Lung (tissue), 11 donors: ENCODE measurements at regions not wholly inside any gene's neighbourhood (a gene's known extent, or its start where the extent isn't known, plus 50 kb on each side); places are given as distances from the start of the nearest gene placed in this dataset.

Source experiments
- ATAC-seq: fragments of 200-7000 bp; cut with Tn5 transposase; one replicate; pipeline ENCODE4 v1.9.1; 2020; ENCODE audit warnings: moderate number of reproducible peaks; ENCODE audit not compliant: insufficient read depth, low FRiP score
- DNase-seq, 3 donors: peaks; one replicate each; pipeline ENCODE4 v3.0.0-alpha.2; 2013 to 2017
- H3K27ac ChIP-seq, 2 donors: one replicate each; pipeline ENCODE4 v1.5.1; 2013; ENCODE audit warnings: mild to moderate bottlenecking in 2 of 2, moderate library complexity in 2 of 2, control low read depth in 1 of 2, inconsistent platforms in 1 of 2, low read depth in 1 of 2, low read length in 1 of 2
- H3K27me3 ChIP-seq, 3 donors: one replicate each; pipeline ENCODE4 v1.5.1; 2013; ENCODE audit warnings: low read length in 2 of 3; ENCODE audit not compliant: control insufficient read depth in 3 of 3, insufficient read depth in 3 of 3
- H3K36me3 ChIP-seq, 4 donors: one replicate each; pipeline ENCODE4 v1.5.1; 2013; ENCODE audit warnings: low read length in 4 of 4, mild to moderate bottlenecking in 1 of 4, moderate library complexity in 1 of 4; ENCODE audit not compliant: control insufficient read depth in 4 of 4, insufficient read depth in 4 of 4
- H3K4me1 ChIP-seq, 5 donors: one replicate each; pipeline ENCODE4 v1.5.1; 2013; ENCODE audit warnings: low read length in 5 of 5, mild to moderate bottlenecking in 2 of 5, moderate library complexity in 1 of 5; ENCODE audit not compliant: control insufficient read depth in 5 of 5, insufficient read depth in 5 of 5
- H3K4me3 ChIP-seq: one replicate; pipeline ENCODE4 v1.5.1; 2013; ENCODE audit warnings: mild to moderate bottlenecking, control low read depth, moderate library complexity
- H3K9ac ChIP-seq, 2 donors: one replicate each; pipeline ENCODE4 v1.5.1; 2013; ENCODE audit warnings: low read length in 2 of 2, control low read depth in 1 of 2; ENCODE audit not compliant: insufficient read depth in 1 of 2
- H3K9me3 ChIP-seq, 4 donors: one replicate each; pipeline ENCODE4 v1.5.1; 2013; ENCODE audit warnings: low read length in 3 of 4, mild to moderate bottlenecking in 1 of 4, moderate library complexity in 1 of 4; ENCODE audit not compliant: control insufficient read depth in 4 of 4, insufficient read depth in 3 of 4
- WGBS, 2 donors: extraction: QIAGEN DNeasy Blood & Tissue Kit; methylation state at CpG; one replicate each; pipeline ENCODE4 v1.1.7; 2013; 5-methylcytosine and 5-hydroxymethylcytosine counted together
- TF ChIP-seq, protein P1 (sequence below): IDR thresholded peaks from 2 replicates; pipeline ENCODE4 v1.5.1; 2012; ENCODE audit warnings: mild to moderate bottlenecking; ENCODE audit errors: control extremely low read depth, extremely low read depth
- donor health status: control.
- donor health status: control.
- donor health status: Bipolar disorder and iron deficiency.
- donor health status: healthy.
- donor health status: DM: yes; HTN: yes; CAD: no.

DNA sequence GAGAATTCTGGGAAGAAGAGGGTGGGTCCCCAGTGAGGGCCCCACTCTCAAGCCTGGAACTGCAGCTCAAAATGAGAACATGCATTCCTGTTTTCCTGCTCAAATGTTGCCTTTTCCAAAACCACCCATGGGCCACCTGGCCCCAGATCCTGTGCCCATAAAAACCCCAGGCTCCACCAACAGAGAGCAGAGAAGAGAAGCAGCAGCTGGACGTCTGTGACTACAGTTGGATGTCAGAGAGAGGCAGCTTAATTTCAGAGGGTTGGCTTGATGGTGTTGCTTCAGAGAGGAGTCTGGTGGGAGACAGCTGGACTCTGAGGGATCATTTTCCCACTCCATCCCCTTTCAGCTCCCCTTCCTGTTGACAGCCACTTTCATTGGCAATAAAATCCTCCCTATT is 256.4 kb downstream of the FZD1 start:
- 68 to 72% methylated on average over 1 of the region's 1 CpG for WGBS, 2 donors
- DNase-seq (no peak), ATAC-seq (no peak)
- H3K4me1 ChIP-seq, result peaks cover 0 to 9% (median 0%) of the 10 kb centered on the region in 5 donors
- no peak overlapping the region for H3K9ac ChIP-seq
- H3K36me3 ChIP-seq, result no peaks in the 10 kb centered on the region
- no peak overlapping the region for H3K4me3 ChIP-seq
- peaks cover 0 to 6% (median 0%) of the 10 kb centered on the region in 4 donors for H3K9me3 ChIP-seq
- H3K27me3 ChIP-seq, result no peaks in the 10 kb centered on the region
- no peak overlapping the region for H3K27ac ChIP-seq
- TF ChIP-seq, protein P1, sequence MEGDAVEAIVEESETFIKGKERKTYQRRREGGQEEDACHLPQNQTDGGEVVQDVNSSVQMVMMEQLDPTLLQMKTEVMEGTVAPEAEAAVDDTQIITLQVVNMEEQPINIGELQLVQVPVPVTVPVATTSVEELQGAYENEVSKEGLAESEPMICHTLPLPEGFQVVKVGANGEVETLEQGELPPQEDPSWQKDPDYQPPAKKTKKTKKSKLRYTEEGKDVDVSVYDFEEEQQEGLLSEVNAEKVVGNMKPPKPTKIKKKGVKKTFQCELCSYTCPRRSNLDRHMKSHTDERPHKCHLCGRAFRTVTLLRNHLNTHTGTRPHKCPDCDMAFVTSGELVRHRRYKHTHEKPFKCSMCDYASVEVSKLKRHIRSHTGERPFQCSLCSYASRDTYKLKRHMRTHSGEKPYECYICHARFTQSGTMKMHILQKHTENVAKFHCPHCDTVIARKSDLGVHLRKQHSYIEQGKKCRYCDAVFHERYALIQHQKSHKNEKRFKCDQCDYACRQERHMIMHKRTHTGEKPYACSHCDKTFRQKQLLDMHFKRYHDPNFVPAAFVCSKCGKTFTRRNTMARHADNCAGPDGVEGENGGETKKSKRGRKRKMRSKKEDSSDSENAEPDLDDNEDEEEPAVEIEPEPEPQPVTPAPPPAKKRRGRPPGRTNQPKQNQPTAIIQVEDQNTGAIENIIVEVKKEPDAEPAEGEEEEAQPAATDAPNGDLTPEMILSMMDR, result no peak

DNA sequence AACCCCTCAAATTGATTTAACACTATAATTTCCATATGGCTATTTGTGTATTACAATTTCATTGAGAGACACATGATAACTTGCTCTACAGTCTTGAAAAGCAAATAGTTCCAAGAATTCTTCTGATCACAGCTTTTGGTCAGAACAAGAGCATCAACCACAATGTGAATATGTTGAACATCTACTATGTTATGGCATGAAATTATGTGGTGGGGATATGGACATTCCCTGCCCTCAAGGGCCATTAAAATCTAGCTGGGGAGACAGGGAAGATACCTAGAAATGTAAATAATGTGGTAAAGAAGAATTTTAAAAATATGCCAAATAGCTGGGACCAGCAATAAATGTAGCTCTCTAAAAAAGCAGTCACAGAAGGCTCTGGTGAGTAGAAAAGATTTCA is 262.2 kb downstream of the FZD1 start:
- TF ChIP-seq, protein P1, result no peak
- Histone ChIP-seq H3K4me3 (no peak overlapping the region), H3K27ac (no peak overlapping the region), H3K27me3 (no peaks in the 10 kb centered on the region), H3K9ac (no peak overlapping the region), H3K9me3 (no peaks in the 10 kb centered on the region), H3K36me3 (no peaks in the 10 kb centered on the region), H3K4me1 (no peaks in the 10 kb centered on the region)
- DNase-seq (no peak), ATAC-seq (no peak)

DNA sequence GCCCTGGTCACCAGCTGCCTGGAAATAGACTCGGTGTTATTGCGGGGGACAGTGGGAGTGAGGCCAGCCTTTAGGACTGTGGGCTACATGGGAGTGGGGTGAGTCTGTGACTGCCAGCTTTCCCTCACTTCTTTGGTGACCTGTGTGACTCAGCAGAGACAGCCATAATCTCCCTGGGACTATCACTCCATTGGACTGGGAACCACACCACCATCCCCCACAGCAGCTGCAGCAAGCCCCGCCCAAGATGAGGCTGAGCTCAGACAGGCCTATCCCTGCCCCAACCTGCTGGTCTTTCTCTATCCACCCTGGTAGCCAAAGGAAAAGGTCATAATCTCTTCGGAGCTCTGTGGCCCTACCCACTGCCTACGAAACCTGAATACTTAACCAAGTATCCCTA is 263.2 kb downstream of the FZD1 start:
- no peak overlapping the region for H3K4me3 ChIP-seq

DNA sequence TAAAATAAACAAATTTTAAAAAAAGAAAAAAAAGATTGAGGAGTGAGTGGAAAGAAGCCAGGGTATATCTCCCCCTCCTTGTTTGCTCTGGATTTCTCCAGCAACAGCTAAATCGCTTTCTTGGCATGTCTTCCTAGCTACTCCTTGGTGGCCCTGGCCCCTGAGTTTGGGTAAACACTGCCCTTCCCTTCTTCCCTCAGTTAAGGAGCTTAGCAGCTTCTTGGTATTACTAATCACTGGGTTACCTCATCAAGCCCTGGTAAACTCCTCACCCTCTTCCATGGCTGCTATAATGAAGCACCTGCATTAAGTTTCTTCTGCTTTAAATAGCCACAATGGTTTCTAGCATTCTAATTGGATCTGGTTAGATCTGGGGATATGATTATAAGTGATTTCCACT is 269.8 kb downstream of the FZD1 start:
- TF ChIP-seq, protein P1, result no peak
- Histone ChIP-seq H3K4me1 (peaks cover 0 to 16% (median 0%) of the 10 kb centered on the region in 5 donors), H3K27ac (no peak overlapping the region), H3K27me3 (no peaks in the 10 kb centered on the region), H3K36me3 (no peaks in the 10 kb centered on the region), H3K9me3 (peaks cover 0 to 5% (median 0%) of the 10 kb centered on the region in 4 donors), H3K9ac (no peak overlapping the region), H3K4me3 (no peak overlapping the region)
- peak in 1 of 3 donors; percentile 23 for DNase-seq
- WGBS, 2 donors, result 59 to 79% methylated on average over 1 of the region's 1 CpG
- no peak for ATAC-seq

More for the DNA sequence above, 263.2 kb downstream of the FZD1 start:
- H3K27ac ChIP-seq, result no peak overlapping the region
- H3K36me3 ChIP-seq, result no peaks in the 10 kb centered on the region
- no peak overlapping the region for H3K9ac ChIP-seq
- ATAC-seq, result no peak
- 94% methylated on average over 5 of the region's 5 CpGs for WGBS, 2 donors
- H3K9me3 ChIP-seq, result peaks cover 0 to 5% (median 0%) of the 10 kb centered on the region in 4 donors
- TF ChIP-seq, protein P1, result no peak
- no peaks in the 10 kb centered on the region for H3K27me3 ChIP-seq
- no peak for DNase-seq
- H3K4me1 ChIP-seq, result no peaks in the 10 kb centered on the region
